ENCODE measurements at regions not wholly inside any gene's neighbourhood (a gene's known extent, or its start where the extent isn't known, plus 50 kb on each side); places are given as distances from the start of the nearest gene placed in this dataset.
"Not testable (repeated sequence)": the region's sequence is repeated elsewhere in the genome, so short reads cannot be mapped to it uniquely, and the experiment has no call there.

GRCh38 chr3:82636177-82636576, 874.7 kb upstream of the GBE1 start:
- H3K4me1 ChIP-seq (ENCODE audit: insufficient read depth, poor library complexity, severe bottlenecking) = no peaks in the 10 kb centered on the region
- DNase-seq (ENCODE audit: low spot score) = no peak
- no peaks in the 10 kb centered on the region for H3K9me3 ChIP-seq (ENCODE audit: severe bottlenecking)
- ATAC-seq (ENCODE audit: low read depth) = no peak
- H3K4me3 ChIP-seq (ENCODE audit: severe bottlenecking) = no peak overlapping the region
- H3K27ac ChIP-seq (ENCODE audit: poor library complexity, severe bottlenecking) = no peak overlapping the region
- H3K27me3 ChIP-seq (ENCODE audit: insufficient read depth, poor library complexity, severe bottlenecking) = no peaks in the 10 kb centered on the region
- TF ChIP-seq, protein P1, sequence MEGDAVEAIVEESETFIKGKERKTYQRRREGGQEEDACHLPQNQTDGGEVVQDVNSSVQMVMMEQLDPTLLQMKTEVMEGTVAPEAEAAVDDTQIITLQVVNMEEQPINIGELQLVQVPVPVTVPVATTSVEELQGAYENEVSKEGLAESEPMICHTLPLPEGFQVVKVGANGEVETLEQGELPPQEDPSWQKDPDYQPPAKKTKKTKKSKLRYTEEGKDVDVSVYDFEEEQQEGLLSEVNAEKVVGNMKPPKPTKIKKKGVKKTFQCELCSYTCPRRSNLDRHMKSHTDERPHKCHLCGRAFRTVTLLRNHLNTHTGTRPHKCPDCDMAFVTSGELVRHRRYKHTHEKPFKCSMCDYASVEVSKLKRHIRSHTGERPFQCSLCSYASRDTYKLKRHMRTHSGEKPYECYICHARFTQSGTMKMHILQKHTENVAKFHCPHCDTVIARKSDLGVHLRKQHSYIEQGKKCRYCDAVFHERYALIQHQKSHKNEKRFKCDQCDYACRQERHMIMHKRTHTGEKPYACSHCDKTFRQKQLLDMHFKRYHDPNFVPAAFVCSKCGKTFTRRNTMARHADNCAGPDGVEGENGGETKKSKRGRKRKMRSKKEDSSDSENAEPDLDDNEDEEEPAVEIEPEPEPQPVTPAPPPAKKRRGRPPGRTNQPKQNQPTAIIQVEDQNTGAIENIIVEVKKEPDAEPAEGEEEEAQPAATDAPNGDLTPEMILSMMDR (IDR thresholded peaks at IDR 0.05; ENCODE audit: poor library complexity, severe bottlenecking) = no peak
- no peaks in the 10 kb centered on the region for H3K36me3 ChIP-seq (ENCODE audit: low read depth)

GRCh38 chr3:82633319-82633718, 871.9 kb upstream of the GBE1 start:
- H3K36me3 ChIP-seq (ENCODE audit: low read depth) = no peaks in the 10 kb centered on the region
- no peaks in the 10 kb centered on the region for H3K4me1 ChIP-seq (ENCODE audit: insufficient read depth, poor library complexity, severe bottlenecking)
- TF ChIP-seq, protein P1 (IDR thresholded peaks at IDR 0.05; ENCODE audit: poor library complexity, severe bottlenecking) = no peak
- no peak overlapping the region for H3K4me3 ChIP-seq (ENCODE audit: severe bottlenecking)
- H3K9me3 ChIP-seq (ENCODE audit: severe bottlenecking) = no peaks in the 10 kb centered on the region
- no peaks in the 10 kb centered on the region for H3K27me3 ChIP-seq (ENCODE audit: insufficient read depth, poor library complexity, severe bottlenecking)
- no peak for ATAC-seq (ENCODE audit: low read depth)
- H3K27ac ChIP-seq (ENCODE audit: poor library complexity, severe bottlenecking) = no peak overlapping the region
- DNase-seq (ENCODE audit: low spot score) = no peak

- TF ChIP-seq, protein P1 (IDR thresholded peaks at IDR 0.05; ENCODE audit: poor library complexity, severe bottlenecking) = no peak
- Histone ChIP-seq H3K9me3 (ENCODE audit: severe bottlenecking) (no peaks in the 10 kb centered on the region), H3K4me3 (ENCODE audit: severe bottlenecking) (no peak overlapping the region), H3K27me3 (ENCODE audit: insufficient read depth, poor library complexity, severe bottlenecking) (no peaks in the 10 kb centered on the region), H3K27ac (ENCODE audit: poor library complexity, severe bottlenecking) (no peak overlapping the region), H3K4me1 (ENCODE audit: insufficient read depth, poor library complexity, severe bottlenecking) (no peaks in the 10 kb centered on the region), H3K36me3 (ENCODE audit: low read depth) (no peaks in the 10 kb centered on the region)
- no peak for ATAC-seq (ENCODE audit: low read depth)
- DNase-seq (ENCODE audit: low spot score) = no peak
These were observed 868.5 kb upstream of the GBE1 start for GRCh38 chr3:82629937-82630336.

- H3K36me3 ChIP-seq (ENCODE audit: low read depth) = no peaks in the 10 kb centered on the region
- H3K27ac ChIP-seq (ENCODE audit: poor library complexity, severe bottlenecking) = no peak overlapping the region
- no peaks in the 10 kb centered on the region for H3K4me1 ChIP-seq (ENCODE audit: insufficient read depth, poor library complexity, severe bottlenecking)
- ATAC-seq (ENCODE audit: low read depth) = no peak
- H3K27me3 ChIP-seq (ENCODE audit: insufficient read depth, poor library complexity, severe bottlenecking) = no peaks in the 10 kb centered on the region
- no peaks in the 10 kb centered on the region for H3K9me3 ChIP-seq (ENCODE audit: severe bottlenecking)
- no peak for DNase-seq (ENCODE audit: low spot score)
- H3K4me3 ChIP-seq (ENCODE audit: severe bottlenecking) = no peak overlapping the region
- TF ChIP-seq, protein P1 (IDR thresholded peaks at IDR 0.05; ENCODE audit: poor library complexity, severe bottlenecking) = no peak
These were observed 867.1 kb upstream of the GBE1 start for GRCh38 chr3:82628385-82629014.

- no peak for DNase-seq (ENCODE audit: low spot score)
- TF ChIP-seq, protein P1 (IDR thresholded peaks at IDR 0.05; ENCODE audit: poor library complexity, severe bottlenecking) = no peak
These were observed 866.3 kb upstream of the GBE1 start for GRCh38 chr3:82627733-82628132.

DNA sequence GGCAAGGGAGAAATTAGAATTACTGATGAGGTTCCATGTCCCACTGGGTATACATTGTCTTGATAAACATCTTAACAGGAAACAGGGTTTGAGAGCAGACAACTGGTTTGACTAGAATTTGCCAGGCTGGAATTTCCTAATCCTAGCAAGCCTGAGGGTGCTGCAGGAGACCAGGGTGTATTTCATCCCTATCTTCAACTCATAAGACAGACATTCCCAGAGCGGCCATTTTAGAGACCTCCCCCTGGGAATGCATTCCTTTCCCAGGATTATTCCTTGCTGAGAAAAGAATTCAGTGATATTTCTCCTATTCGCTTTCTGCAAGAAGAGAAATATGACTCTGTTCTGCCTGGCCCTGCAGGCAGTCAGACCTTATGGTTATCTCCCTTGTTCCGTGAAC, 859.3 kb upstream of the GBE1 start:
- not testable (repeated sequence) for H3K36me3 ChIP-seq (ENCODE audit: low read depth); H3K4me3 ChIP-seq (ENCODE audit: severe bottlenecking); ATAC-seq (ENCODE audit: low read depth)

More at GRCh38 chr3:82627733-82628132, 866.3 kb upstream of the GBE1 start:
- Histone ChIP-seq H3K9me3 (ENCODE audit: severe bottlenecking) (no peaks in the 10 kb centered on the region), H3K27ac (ENCODE audit: poor library complexity, severe bottlenecking) (no peak overlapping the region), H3K4me1 (ENCODE audit: insufficient read depth, poor library complexity, severe bottlenecking) (no peaks in the 10 kb centered on the region), H3K4me3 (ENCODE audit: severe bottlenecking) (no peak overlapping the region), H3K36me3 (ENCODE audit: low read depth) (no peaks in the 10 kb centered on the region), H3K27me3 (ENCODE audit: insufficient read depth, poor library complexity, severe bottlenecking) (no peaks in the 10 kb centered on the region)
- ATAC-seq (ENCODE audit: low read depth) = no peak

More for the DNA sequence above, 859.3 kb upstream of the GBE1 start:
- H3K27ac ChIP-seq (ENCODE audit: poor library complexity, severe bottlenecking); H3K9me3 ChIP-seq (ENCODE audit: severe bottlenecking); H3K27me3 ChIP-seq (ENCODE audit: insufficient read depth, poor library complexity, severe bottlenecking); H3K4me1 ChIP-seq (ENCODE audit: insufficient read depth, poor library complexity, severe bottlenecking); DNase-seq (ENCODE audit: low spot score): not testable (repeated sequence)
